TTC549 (cell line): ENCODE measurements at regions not wholly inside any gene's neighbourhood (a gene's known extent, or its start where the extent isn't known, plus 50 kb on each side); places are given as distances from the start of the nearest gene placed in this dataset.
"Not testable (repeated sequence)": the region's sequence is repeated elsewhere in the genome, so short reads cannot be mapped to it uniquely, and the experiment has no call there.

ENCODE experiments used
- FAIRE-seq: peaks from 2 replicates; lab custom pipeline; 2012; peaks lifted over from hg19 to GRCh38; lab: Jason Lieb, UNC

DNA sequence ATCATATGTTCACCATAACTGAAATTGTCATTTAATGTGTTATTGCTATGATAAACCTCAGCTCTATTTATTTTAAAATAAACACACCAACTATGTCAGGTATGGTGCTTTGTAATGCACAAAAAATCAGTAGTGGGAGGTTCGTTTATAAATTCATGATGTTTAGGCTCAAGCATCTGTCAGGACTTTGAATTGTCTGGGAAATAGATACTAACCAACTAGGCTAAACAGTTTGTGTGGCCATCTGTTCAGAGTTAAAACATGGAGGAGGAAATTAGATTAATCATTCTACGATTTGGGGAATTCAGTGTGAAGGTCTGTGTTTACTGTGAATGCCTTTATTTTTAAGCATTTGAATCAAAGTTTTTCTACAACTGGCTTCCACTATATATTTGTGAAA lies 212.6 kb upstream of the FZD8 start:
- FAIRE-seq, result no peak

DNA sequence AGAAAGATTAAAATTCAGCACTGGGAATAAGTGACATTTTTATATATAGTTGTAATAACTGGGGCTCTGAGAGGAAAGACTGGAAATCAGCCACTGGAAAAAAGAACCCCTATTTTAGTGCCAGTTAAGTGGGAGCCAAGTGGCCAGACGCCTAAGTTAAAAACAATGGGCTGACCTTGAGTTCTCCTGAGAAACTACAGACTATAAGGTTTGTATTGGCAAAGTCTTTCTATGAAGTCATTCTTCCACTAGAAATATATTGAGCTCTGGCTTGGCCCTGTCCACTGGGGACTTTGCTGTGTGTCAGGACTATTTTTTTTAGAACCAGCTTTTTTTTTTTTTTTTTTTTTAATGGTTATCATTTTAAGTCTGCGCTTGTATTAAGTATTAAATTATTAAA lies 210.6 kb upstream of the FZD8 start:
- FAIRE-seq, result no peak

DNA sequence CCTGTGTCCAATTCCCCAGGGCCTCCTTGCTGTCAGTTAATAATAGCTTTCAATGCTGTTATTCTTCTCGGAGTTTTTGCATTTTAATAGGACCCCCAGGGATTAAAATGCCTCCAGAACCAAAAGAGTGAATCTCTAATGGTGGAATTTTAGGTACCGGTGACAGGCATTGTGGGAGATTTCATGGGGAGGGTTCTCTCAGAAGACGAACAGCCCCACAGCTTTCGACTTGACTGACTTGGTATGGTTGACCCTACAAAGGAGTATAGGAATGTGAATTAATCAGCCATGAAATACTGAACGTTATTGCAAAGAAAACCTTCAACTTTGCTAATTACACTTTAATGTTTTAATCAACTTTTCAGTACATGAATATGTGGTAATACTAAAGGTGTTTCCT lies 206.3 kb upstream of the FZD8 start:
- no peak for FAIRE-seq

DNA sequence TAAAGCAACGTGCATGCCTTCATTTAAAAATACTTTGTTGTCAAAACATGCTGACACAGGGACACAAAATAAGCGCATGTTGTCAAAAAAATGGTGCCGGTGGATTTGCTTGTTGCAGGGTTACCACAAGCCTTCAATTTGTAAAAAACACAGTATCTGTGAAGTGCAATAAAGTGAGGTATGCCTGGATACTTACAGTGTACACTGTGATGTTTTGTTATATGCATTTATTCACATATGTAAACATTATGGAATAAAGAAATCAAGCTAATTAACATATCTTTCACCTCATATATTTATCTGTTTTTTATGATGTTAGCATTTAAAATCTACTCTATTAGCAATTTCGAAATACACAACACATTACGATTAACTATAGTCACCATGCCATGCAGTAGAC lies 202.6 kb upstream of the FZD8 start:
- no peak for FAIRE-seq

DNA sequence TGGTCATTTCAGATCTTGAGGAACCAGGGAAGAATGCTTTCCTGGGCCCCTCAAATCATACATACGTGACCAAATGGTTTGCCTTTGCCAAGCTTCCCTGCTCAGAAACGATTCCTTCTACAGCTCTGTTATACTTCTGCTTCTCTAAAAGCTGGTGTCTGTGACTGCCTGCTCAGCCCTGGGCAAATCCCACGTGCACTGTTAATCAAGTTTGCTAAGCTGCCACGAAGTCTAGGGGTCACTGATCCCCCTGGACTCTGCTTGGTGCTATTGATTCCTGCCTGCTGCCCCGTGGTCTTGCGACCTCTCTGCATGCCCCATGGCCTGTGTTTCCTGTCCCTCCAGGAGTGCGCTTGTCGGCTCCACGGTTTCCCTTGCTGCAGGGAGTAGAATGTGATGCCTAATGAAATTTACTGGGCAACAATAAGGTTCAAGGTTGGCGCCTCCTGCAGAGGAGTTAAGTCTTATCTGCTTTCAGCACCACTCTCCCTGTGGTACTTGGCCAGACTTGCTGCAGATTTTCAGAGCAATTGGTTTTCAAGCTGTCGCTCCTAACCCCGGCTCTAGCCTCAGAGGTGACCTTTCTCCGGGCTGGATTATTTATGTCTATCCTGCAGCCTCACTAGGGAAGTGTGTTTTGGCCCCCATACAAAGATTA lies 201.6 kb upstream of the FZD8 start:
- FAIRE-seq, result no peak

DNA sequence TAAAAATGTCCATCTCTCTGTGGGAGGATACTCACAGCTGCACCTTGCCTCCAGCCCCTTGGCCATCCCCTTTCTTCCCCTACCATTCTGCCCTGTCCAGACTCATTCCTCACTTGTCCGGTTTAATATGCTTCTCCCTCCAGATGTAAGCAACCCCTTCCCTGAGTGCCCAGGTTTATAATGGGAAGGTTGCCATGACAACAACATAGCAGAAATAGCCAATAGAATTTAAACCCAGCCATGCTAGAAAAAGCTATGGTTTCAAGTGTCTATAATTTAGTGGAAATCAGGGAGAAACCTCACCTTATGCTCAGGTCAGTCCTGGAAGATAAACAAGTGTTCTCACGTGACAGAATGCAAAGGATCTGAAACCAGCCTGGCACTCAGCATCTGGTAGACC lies 196.0 kb upstream of the FZD8 start:
- no peak for FAIRE-seq

DNA sequence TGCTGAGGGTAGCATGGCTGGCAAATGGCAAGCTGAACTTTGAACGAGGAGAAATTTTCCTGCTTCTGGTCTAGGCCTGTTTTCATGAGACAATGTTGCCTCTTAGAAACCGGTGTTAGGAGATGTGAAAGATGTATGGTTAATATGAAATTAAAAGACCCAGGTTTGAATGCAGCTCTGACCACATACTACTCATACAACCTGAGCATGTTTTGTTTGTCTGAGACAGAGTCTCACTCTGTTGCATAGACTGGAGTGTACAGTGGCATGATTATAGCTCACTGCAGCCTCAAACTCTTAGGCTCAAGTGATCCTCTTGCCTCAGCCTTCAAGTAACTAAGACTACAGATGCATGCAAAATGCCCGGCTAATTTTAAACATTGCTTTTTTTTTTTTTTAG lies 193.4 kb upstream of the FZD8 start:
- no peak for FAIRE-seq

DNA sequence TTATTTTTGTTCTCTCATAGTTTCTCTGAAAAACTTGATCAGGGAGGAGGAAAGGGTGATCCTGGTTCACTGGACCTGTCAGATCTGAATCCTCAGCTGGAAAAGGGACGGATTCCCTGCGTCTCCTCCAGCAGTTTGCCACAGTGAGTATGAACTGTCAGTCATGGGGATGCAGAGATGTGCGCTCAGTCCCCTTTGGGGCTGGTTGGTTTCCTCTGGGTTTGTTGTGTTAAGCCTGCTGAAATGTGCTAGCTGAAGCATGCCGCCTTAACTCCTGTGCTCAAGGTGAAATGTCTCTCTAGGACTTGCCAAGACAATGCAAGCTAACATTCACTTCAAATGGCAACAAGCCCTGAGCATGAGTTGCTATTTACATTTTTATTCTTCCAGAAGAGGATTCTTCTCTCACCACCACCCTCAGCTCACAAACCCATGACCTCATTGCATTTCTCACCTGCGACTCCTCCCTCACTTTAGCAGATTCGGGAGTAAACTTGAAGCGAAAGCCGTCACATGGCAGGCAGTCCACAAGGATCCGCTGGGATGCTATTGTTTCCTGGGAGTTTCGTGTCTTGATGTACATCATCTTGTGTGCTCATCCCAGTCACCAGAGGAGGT lies 192.9 kb upstream of the FZD8 start:
- no peak for FAIRE-seq

DNA sequence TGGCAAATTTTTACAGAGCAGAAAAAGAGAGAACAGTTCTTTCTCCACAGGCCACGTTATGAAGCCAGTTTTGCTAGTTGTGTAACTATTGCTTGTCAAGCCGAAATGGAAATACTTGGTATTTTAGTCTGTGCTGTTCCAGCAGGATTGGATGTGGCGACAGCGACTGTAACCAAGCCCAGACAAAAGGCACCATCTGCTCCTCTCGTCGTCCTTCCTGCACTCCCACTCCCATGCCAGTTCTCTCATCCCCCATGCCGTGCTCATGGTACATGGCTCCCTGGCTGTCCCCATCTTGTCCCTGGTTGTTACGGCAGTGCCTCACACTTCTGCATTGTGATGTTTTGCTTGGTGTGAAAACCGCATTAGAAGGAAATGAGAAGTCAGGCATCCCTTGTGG lies 185.7 kb upstream of the FZD8 start:
- FAIRE-seq, result no peak

DNA sequence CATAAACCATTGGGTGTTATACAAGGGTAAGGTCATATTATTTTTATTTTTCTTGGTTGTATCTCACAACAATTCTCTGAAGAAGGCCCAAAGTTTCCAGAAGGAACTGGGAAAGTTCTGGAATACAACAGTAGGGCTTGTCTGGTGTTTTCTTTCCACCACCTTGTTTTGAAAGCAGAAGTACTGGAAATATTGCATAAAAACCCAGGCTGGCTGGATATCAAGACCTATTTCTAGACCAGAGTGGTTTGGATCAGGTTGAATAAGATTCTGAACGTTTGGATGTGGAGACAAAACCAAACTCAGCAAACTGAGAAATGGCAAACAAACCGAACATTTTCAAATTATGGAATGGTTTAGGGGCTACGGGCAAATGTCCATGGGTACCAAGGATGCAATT lies 182.6 kb upstream of the FZD8 start:
- no peak for FAIRE-seq

DNA sequence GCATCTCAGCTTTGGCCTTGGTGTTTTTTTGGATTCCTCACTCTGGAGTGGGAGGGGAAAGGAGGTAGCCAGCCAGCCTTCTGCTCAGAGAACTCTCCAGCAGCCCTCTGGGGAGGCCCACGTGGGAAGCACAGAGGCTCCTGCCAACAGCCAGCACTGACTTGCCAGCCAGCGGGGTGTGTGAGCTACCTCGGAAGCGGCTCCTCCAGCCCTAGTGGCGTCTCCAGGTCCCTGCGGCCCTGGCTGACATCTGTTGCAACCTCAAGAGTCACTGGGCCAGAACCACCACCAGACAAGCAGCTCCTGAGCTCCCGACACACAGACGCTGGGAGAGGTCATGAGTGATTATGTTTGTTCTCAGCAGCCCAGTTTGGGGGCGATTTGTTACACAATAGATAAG lies 180.2 kb upstream of the FZD8 start:
- FAIRE-seq, result no peak

DNA sequence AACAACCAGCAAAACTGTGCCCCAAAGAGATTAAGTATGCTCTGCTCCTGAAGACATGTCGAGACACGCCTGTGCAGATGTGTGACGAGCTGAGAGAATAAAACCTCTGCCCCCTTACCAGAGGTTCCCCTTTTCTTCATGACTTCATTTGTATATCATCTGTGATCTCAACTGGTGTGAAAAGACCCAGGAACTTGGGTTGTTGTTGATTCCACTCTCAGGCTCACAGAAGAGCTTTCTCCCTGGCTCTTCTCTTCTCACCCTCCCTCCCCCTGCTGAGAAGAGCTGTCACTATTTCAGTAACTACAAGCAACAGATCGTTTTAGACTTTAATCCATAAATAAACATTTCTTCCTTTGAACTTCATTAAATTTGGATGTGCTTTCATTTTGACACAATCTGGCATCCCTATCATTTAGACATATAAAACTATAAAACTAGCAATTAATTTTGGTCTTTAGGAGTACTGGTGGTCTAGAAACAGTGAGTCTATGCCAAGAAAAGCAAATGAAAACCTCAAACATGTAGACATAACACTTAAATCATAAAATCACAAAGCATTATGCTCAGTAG lies 179.3 kb upstream of the FZD8 start:
- no peak for FAIRE-seq

DNA sequence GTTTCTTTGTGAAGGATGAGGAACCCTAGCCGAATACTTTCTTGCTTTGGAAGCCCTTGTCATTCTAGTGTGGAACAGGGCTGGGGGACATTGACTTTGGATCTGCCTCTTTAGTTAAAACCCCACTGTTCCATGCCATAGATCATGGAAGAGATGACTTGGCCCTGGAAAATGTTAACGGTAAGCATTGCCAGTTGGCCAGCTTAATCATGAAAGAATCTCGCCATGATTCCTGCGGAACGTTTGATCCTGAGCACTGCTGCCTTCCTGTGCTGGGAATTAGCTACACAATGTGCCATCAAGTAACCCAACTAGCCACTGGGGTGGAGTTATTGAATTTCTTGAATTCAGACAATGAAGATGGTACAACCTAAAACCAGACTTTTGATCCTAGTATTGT lies 177.6 kb upstream of the FZD8 start:
- FAIRE-seq, result no peak

DNA sequence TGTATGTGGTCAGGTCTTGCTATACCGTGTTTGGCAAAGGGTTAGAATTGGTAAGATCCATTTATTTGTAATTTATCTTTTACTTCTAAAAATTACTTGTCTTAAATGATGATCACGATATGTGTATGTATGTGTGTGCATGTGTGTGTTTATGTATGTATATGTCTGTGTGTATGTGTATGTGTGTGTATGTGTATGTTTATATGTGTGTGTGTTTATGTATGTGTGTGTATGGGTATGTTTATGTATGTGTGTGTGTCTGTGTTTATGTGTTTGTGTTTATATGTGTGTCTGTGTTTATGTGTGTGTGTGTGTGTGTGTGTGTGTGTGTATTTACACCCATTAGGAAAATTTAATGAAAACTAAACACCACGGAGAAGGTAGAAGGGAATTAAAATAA lies 176.9 kb upstream of the FZD8 start:
- FAIRE-seq, result no peak

DNA sequence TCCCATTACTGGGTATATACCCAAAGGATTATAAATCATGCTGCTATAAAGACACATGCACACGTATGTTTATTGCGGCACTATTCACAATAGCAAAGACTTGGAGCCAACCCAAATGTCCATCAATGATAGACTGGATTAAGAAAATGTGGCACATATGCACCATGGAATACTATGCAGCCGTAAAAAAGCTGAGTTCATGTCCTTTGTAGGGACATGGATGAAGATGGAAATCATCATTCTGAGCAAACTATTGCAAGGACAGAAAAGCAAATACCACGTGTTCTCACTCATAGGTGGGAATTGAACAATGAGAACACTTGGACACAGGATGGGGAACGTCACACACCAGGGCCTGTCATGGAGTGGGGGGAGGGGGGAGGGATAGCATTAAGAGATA lies 175.0 kb upstream of the FZD8 start:
- FAIRE-seq, result not testable (repeated sequence)

DNA sequence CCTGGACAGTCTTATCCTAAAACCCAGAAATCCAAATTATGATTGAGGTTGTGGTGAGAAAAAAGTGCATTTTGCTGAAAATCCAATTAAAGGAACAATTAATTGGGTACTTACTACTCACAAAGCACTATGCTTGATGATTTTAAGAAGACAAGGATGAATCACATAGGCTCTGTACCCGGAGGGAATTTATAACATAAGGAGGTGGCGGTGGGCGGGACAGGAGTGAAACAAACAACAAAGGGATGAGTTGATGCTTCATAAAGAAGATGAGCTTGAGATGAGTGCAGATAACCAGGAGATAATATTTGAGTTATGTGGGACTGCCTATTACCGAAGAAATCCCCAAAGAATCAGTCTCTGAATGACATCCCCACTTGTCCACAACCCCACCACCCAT lies 171.1 kb upstream of the FZD8 start:
- FAIRE-seq, result no peak

DNA sequence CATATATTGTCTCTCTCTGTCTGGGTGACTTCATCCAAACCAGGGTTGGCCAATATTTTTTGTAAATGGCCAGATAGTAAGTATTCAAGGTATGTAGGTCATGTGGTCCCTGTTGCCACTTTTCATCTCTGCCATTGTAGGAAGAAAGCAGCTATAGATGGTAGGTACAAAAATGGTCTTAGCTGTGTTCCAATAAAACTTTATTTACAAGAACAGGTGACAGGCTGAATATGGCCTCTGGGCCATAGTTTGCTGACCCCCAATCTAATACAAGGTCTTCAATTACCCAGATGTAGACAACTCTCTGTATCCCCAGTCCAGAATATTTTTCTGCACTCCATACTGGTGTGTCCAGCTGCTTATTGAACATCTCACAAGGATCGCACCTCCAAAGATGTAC lies 166.2 kb upstream of the FZD8 start:
- FAIRE-seq, result no peak

DNA sequence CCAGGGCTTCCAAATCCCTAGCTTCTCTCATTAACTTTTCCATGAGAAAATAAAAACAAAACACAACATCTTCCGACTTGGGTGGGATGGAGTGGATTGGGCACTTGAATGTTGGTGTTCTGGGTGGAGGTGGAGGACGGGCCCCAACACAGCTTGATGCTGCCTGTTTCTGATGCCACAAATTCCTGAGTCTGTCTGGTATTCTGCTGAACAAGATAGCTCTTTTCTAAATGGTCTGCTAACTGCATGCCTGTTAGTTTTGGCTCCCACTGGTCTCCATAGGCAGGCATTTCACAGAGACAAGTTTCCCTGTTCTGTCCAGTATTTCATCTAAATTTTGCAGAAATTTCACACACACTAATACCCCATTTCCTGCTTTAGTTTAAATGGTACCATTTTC lies 160.9 kb upstream of the FZD8 start:
- no peak for FAIRE-seq

DNA sequence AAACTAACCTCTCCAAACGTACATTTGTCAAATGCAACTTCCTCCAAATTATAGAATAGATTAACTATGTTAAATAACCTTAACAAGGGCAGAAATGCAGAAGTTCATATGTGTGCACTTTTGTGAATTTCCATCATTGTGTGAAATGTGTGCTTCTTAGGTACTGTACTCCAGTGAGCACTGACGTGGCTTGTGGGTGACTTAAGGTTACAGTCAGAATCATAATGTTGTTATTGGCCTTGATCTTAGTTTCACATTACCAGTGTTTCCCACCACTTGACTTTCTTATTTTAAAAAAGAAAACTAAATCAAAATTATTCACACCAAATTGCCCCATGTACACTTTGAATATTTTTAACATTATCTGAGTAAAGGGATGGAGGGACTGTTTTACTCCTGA lies 155.1 kb upstream of the FZD8 start:
- FAIRE-seq, result no peak

DNA sequence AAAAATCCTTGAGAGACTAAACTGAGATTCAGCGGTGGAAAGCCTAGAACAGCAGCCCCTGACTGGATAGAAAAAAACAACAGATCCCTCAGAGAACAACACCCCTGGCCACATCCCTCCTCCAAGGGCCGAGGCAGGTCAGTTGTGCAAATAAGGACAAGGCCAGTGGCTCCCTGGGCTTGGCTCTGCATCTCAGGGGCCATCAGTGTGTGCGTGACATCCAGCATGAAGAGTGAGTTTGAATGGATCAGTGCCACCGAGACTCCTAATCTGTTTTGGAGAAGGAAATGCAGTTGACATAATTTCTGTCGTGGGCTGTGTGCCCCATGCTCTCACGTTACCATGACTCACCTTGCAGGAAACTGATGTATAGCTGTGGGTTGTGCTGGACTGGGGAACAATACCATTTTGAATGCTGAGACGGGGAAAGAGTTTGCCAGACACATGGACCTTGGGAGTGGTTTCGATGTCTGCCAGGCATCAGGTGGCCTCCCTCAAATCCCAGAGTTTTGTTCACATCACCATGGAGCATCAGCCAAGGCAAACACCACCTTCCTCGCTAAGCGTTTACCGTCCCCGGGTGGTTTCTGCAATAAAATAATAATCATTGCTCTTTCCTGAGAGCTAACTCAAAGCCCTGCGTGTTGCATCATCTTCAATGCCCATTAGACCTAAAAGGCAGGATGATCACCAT lies 153.2 kb upstream of the FZD8 start:
- no peak for FAIRE-seq

DNA sequence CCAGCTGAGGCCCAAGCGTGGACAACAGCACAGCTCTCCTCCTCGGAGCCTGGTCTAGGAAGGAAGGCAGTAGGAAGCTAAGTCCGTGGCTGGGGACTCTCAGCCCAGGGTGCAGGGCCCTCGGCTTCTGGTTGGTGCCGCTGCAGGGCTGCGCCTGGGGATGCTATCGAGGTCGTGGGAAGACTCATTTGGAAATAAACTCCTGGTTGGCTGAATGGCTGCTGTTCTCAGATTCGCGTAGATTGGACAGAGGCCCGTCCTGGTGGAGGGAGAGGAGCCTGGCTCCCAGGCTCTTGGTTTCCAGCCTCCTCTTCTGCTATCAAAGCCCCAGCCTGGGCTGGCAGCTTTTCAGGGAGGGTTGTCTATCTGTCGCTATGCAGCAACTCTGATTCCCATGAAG lies 152.6 kb upstream of the FZD8 start:
- FAIRE-seq, result no peak

DNA sequence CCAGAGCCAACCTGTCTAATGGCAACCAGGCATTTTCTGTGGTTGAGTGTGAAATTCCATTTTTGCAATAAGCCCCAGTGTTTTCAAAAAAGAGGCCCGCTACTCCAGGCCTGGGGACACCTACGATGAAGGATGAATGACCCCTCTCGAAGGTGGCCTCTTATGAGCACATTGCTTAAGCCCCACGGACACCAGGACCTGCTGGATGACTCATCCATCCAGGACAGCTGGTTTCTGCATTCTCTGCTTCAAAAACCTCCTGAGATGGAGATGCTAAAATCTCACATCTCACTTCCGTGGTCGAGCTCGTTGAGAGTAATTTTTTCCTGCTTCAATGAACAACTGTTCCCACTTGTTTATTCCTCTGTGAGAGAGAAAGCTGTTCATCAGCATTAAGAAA lies 150.2 kb upstream of the FZD8 start:
- FAIRE-seq, result no peak

DNA sequence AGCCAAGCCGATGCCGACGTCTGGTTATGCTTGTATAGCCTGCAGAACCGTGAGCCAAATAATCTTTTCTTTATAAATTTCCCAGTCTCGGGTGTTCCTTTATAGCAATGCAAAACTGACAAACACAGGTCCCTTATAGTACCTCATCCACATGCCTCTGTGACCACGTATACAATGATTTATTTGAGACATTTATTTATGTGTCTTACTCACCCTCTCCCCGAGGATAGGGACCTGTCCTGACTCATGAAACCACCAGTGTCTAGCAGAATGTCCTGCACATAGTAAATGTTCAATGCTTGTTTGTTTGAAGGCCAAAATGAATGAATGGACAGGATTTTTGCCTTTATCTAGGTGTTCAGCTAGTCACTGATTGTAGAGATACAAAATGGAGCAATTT lies 147.9 kb upstream of the FZD8 start:
- no peak for FAIRE-seq

DNA sequence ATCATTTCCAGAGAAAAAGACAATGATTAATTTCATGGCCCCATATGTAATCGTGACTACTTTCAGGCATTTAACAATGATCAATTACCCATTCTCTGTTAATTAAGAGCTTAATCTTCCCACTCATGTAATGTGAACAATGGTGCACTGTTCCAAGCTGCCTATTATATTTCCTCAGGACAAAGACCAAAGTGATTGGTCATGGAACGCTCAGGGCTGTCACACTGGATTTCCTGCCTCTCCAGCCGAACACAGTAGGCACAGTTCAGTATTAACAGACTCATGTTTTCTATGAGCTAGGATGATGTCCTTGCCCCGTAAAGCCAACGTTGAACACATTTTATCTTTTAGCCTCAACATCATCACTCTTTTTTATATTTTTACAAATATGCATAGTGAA lies 142.7 kb upstream of the FZD8 start:
- no peak for FAIRE-seq
